Lower leg skin (tissue), 4 donors: ENCODE measurements at regions not wholly inside any gene's neighbourhood (a gene's known extent, or its start where the extent isn't known, plus 50 kb on each side); places are given as distances from the start of the nearest gene placed in this dataset.

Experiments used
- DNase-seq, 2 donors: peaks; one replicate each; pipeline ENCODE4 v3.0.0-alpha.2; 2019; ENCODE audit warnings: low spot score in 2 of 2
- H3K4me3 ChIP-seq: fragments of 200-600 bp; sonication (generic); 2 replicates; pipeline ENCODE4 v1.5.1; 2017; ENCODE audit warnings: mild to moderate bottlenecking, low read depth; ENCODE audit not compliant: poor library complexity, severe bottlenecking
- CTCF ChIP-seq, 3 donors: fragments of 450-650 bp; IDR thresholded peaks; one replicate each; pipeline ENCODE4 v1.5.1; 2016; ENCODE audit warnings: antibody characterized with exemption in 3 of 3, mild to moderate bottlenecking in 3 of 3, moderate library complexity in 2 of 3
- POLR2A ChIP-seq, 2 donors: fragments of 450-650 bp; IDR thresholded peaks; one replicate each; pipeline ENCODE4 v1.6.1; 2016 to 2017; ENCODE audit warnings: antibody characterized with exemption in 2 of 2, mild to moderate bottlenecking in 1 of 2, moderate library complexity in 1 of 2
- WGBS, 2 donors: methylation state at CpG; one replicate each; pipeline ENCODE4 v1.1.5; 2018; 5-methylcytosine and 5-hydroxymethylcytosine counted together
- intact Hi-C: fragments of 100-400 bp; cut with DNase I; formaldehyde crosslinking; loops from one replicate; pipeline ENCODE4 v1.15.0; 2023; ENCODE audit warnings: low total_unique reads

GRCh38 chr12:30874455-30875321, 51.9 kb upstream of the TSPAN11 start:
- 52 to 56% methylated on average over 8 to 10 of the region's 10 CpGs for WGBS, 2 donors
- intact Hi-C loops: no loop called here

GRCh38 chr12:30870491-30871265, 55.9 kb upstream of the TSPAN11 start:
- WGBS, 2 donors: 74 to 91% methylated on average over 7 of the region's 7 CpGs
- H3K4me3 ChIP-seq: no peak overlapping the region
- no peak for DNase-seq
- intact Hi-C loops: no loop called here
- TF ChIP-seq CTCF (IDR thresholded peaks at IDR 0.05): no peak
- TF ChIP-seq POLR2A (IDR thresholded peaks at IDR 0.05): no peak

More at GRCh38 chr12:30874455-30875321, 51.9 kb upstream of the TSPAN11 start:
- no peak for DNase-seq
- no peak for TF ChIP-seq CTCF (IDR thresholded peaks at IDR 0.05)
- TF ChIP-seq POLR2A (IDR thresholded peaks at IDR 0.05): no peak
- H3K4me3 ChIP-seq: no peak overlapping the region

GRCh38 chr12:30867415-30867814, 59.1 kb upstream of the TSPAN11 start:
- intact Hi-C loops: no loop called here
- DNase-seq: no peak
- no peak for TF ChIP-seq POLR2A (IDR thresholded peaks at IDR 0.05)
- no peak for TF ChIP-seq CTCF (IDR thresholded peaks at IDR 0.05)
- no peak overlapping the region for H3K4me3 ChIP-seq

GRCh38 chr12:30866256-30866655, 60.3 kb upstream of the TSPAN11 start:
- H3K4me3 ChIP-seq: no peak overlapping the region
- 81 to 97% methylated on average over 1 of the region's 1 CpG for WGBS, 2 donors
- TF ChIP-seq POLR2A (IDR thresholded peaks at IDR 0.05): no peak
- TF ChIP-seq CTCF (IDR thresholded peaks at IDR 0.05): no peak
- no peak for DNase-seq
- intact Hi-C loops: no loop called here

- intact Hi-C loops: no loop called here
- TF ChIP-seq CTCF (IDR thresholded peaks at IDR 0.05) (no peak), POLR2A (IDR thresholded peaks at IDR 0.05) (no peak)
- H3K4me3 ChIP-seq: no peak overlapping the region
- DNase-seq: no peak
- WGBS, 2 donors: 88% methylated on average over 2 of the region's 2 CpGs
These were observed 62.7 kb upstream of the TSPAN11 start for GRCh38 chr12:30863839-30864238.
